A549 (cell line): ENCODE measurements at regions not wholly inside any gene's neighbourhood (a gene's known extent, or its start where the extent isn't known, plus 50 kb on each side); places are given as distances from the start of the nearest gene placed in this dataset.

Experiments
- ATAC-seq, 2 experiments: fragments of 200-7000 bp in 1 of 2; fragments of >200 bp in 1 of 2; cut with Nextera tagmentation in 1 of 2; cut with Tn5 transposase in 1 of 2; 3 replicates each; pipeline versions ENCODE4 v1.8.0 to v1.9.1; 2018 to 2020; ENCODE audit warnings: mild to moderate bottlenecking in 1 of 2, moderate library complexity in 1 of 2
- CTCF ChIA-PET: fragments of 300-600 bp; sonication (Branson Sonifier 250); formaldehyde crosslinking; extraction: SDS; loops from one replicate; lab custom pipeline; 2021; ENCODE audit warnings: antibody characterized with exemption, inconsistent platforms; lab: Yijun Ruan, JAX
- POLR2A ChIA-PET: fragments of 350-600 bp; formaldehyde crosslinking; extraction: SDS; loops from one replicate; lab custom pipeline; 2021; ENCODE audit warnings: antibody characterized with exemption, inconsistent platforms; lab: Yijun Ruan, JAX
- DNase-seq, 2 experiments: peaks; one replicate each; pipeline versions ENCODE4 v3.0.0 to v3.0.0-alpha.2; 2011 to 2016; ENCODE audit warnings: low read depth in 1 of 2, low spot score in 1 of 2
- FAIRE-seq: peaks from 2 replicates; lab custom pipeline; 2011; peaks lifted over from hg19 to GRCh38; lab: Jason Lieb, UNC
- H3K27ac ChIP-seq, 2 experiments: fragments of >200 bp; sonication (Bioruptor Twin); formaldehyde crosslinking; 3 replicates each; pipeline ENCODE4 v1.5.1; 2016 to 2017
- H3K4me1 ChIP-seq: fragments of >200 bp; sonication (Bioruptor Twin); formaldehyde crosslinking; 3 replicates; pipeline ENCODE4 v1.6.1; 2016
- H3K4me2 ChIP-seq: fragments of >200 bp; sonication (Bioruptor Twin); formaldehyde crosslinking; 3 replicates; pipeline ENCODE4 v1.6.1; 2016
- H3K4me3 ChIP-seq: fragments of >200 bp; sonication (Bioruptor Twin); formaldehyde crosslinking; 3 replicates; pipeline ENCODE4 v1.5.1; 2016
- H3K9me3 ChIP-seq: fragments of >200 bp; sonication (Bioruptor Twin); formaldehyde crosslinking; 3 replicates; pipeline ENCODE4 v1.6.1; 2016
- BCL3 ChIP-seq: fragments of >200 bp; sonication (Bioruptor Twin); formaldehyde crosslinking; IDR thresholded peaks from 3 replicates; pipeline ENCODE4 v1.6.1; 2016
- BHLHE40 ChIP-seq: IDR thresholded peaks from 2 replicates; pipeline ENCODE4 v1.6.1; 2012; ENCODE audit warnings: low read depth, low read length, inconsistent platforms
- CBX8 ChIP-seq: fragments of 200-600 bp; sonication (generic); IDR thresholded peaks from 2 replicates; pipeline ENCODE4 v1.6.1; 2016
- E2F6 ChIP-seq: IDR thresholded peaks from 2 replicates; pipeline ENCODE4 v1.6.1; 2012; ENCODE audit warnings: low read depth, borderline replicate concordance
- EHF ChIP-seq: fragments of 250-450 bp; sonication (Bioruptor Pico); IDR thresholded peaks from 2 replicates; pipeline ENCODE4 v1.5.0; 2020; ENCODE audit warnings: mild to moderate bottlenecking
- EP300 ChIP-seq, 2 experiments: fragments of >200 bp; sonication (Bioruptor Twin); formaldehyde crosslinking; IDR thresholded peaks; 2 replicates in 1 of 2; 3 replicates in 1 of 2; pipeline ENCODE4 v1.6.1; 2016 to 2017
- ESRRA ChIP-seq: fragments of 150-350 bp; IDR thresholded peaks from 2 replicates; pipeline ENCODE4 v1.6.1; 2014; ENCODE audit warnings: mild to moderate bottlenecking, low read length, borderline replicate concordance
- FOSB ChIP-seq: fragments of 250-450 bp; sonication (Bioruptor Pico); IDR thresholded peaks from 2 replicates; pipeline ENCODE4 v1.5.0; 2020; ENCODE audit warnings: mild to moderate bottlenecking, moderate library complexity
- FOXS1 ChIP-seq: fragments of 250-450 bp; sonication (Bioruptor Pico); IDR thresholded peaks from 2 replicates; pipeline ENCODE4 v1.5.0; 2020; ENCODE audit warnings: mild to moderate bottlenecking, moderate library complexity
- HMGXB4 ChIP-seq: fragments of 250-450 bp; sonication (Bioruptor Pico); IDR thresholded peaks from 2 replicates; pipeline ENCODE4 v1.5.0; 2021; ENCODE audit warnings: mild to moderate bottlenecking, moderate library complexity, borderline replicate concordance
- HOXA7 ChIP-seq: fragments of 250-450 bp; sonication (Bioruptor Pico); IDR thresholded peaks from 2 replicates; pipeline ENCODE4 v1.5.0; 2020; ENCODE audit warnings: mild to moderate bottlenecking, moderate library complexity
- HOXB5 ChIP-seq: fragments of 250-450 bp; sonication (Bioruptor Pico); IDR thresholded peaks from 2 replicates; pipeline ENCODE4 v1.5.0; 2020; ENCODE audit warnings: mild to moderate bottlenecking, moderate library complexity
- JUN ChIP-seq, 2 experiments: fragments of >200 bp; sonication (Bioruptor Twin); formaldehyde crosslinking; IDR thresholded peaks; 2 replicates in 1 of 2; 3 replicates in 1 of 2; pipeline ENCODE4 v1.6.1; 2016 to 2017
- KDM5A ChIP-seq: fragments of 200-600 bp; sonication (generic); IDR thresholded peaks from 2 replicates; pipeline ENCODE4 v1.6.1; 2016; ENCODE audit warnings: antibody characterized with exemption, mild to moderate bottlenecking
- MAFK ChIP-seq: fragments of 450-650 bp; IDR thresholded peaks from 2 replicates; pipeline ENCODE4 v1.6.1; 2014; ENCODE audit not compliant: partially characterized antibody
- NFE2L2 ChIP-seq: fragments of 150-350 bp; conservative IDR thresholded peaks from 2 replicates; pipeline ENCODE4 v1.6.1; 2014; ENCODE audit warnings: low read length
- PHF8 ChIP-seq: fragments of 200-600 bp; sonication (generic); IDR thresholded peaks from 2 replicates; pipeline ENCODE4 v1.6.1; 2016; ENCODE audit warnings: low read depth, mild to moderate bottlenecking, antibody characterized with exemption, moderate library complexity, borderline replicate concordance
- POLR2A ChIP-seq: IDR thresholded peaks from 2 replicates; pipeline ENCODE4 v1.6.1; 2012; ENCODE audit warnings: mild to moderate bottlenecking, low read length
- POLR2AphosphoS2 ChIP-seq: conservative IDR thresholded peaks from 2 replicates; pipeline ENCODE4 v1.6.1; 2012; ENCODE audit warnings: low read length, improper control_type of control experiment, inconsistent platforms
- RAD21 ChIP-seq, 2 experiments: fragments of >200 bp in 1 of 2; sonication (Bioruptor Twin) in 1 of 2; formaldehyde crosslinking in 1 of 2; IDR thresholded peaks in 1 of 2; conservative IDR thresholded peaks in 1 of 2; 2 replicates in 1 of 2; 3 replicates in 1 of 2; pipeline ENCODE4 v1.6.1; 2012 to 2018; ENCODE audit warnings: inconsistent platforms in 1 of 2
- RARB ChIP-seq: fragments of 250-450 bp; sonication (Bioruptor Pico); IDR thresholded peaks from 2 replicates; pipeline ENCODE4 v1.8.0; 2021; ENCODE audit warnings: mild to moderate bottlenecking, moderate library complexity
- RNF2 ChIP-seq: fragments of 200-600 bp; sonication (generic); IDR thresholded peaks from 2 replicates; pipeline ENCODE4 v1.6.1; 2016; ENCODE audit warnings: low read depth, mild to moderate bottlenecking, antibody characterized with exemption, moderate library complexity, borderline replicate concordance
- TFCP2L1 ChIP-seq: fragments of 250-450 bp; sonication (Bioruptor Pico); IDR thresholded peaks from 2 replicates; pipeline ENCODE4 v1.5.0; 2021; ENCODE audit warnings: mild to moderate bottlenecking
- WGBS: methylation state at CpG from one replicate; pipeline ENCODE4 v1.1.6; 2017; ENCODE audit errors: missing lambda C conversion rate; 5-methylcytosine and 5-hydroxymethylcytosine counted together

- Histone ChIP-seq H3K4me2 (no peak overlapping the region), H3K9me3 (0 out of 3 replicates have a peak, but pooled peaks cover 5% of the 10 kb centered on the region), H3K4me3 (no peak overlapping the region), H3K4me1 (no peaks in the 10 kb centered on the region), H3K27ac (no peak overlapping the region)
- ChIA-PET CTCF (no interaction called here), POLR2A (no interaction called here)
- WGBS: 5% methylated on average over 1 of the region's 1 CpG
- DNase-seq (no peak), FAIRE-seq (no peak), ATAC-seq (no peak)
- TF ChIP-seq BCL3: no peak
- no peak for TF ChIP-seq KDM5A
- TF ChIP-seq FOXS1: no peak
- TF ChIP-seq HOXB5 (CRISPR knock-in tag): no peak
- TF ChIP-seq PHF8: no peak
- TF ChIP-seq BHLHE40: no peak
Measured at GRCh38 chr3:76827701-76828226, 212.1 kb upstream of the ROBO2 start.

GRCh38 chr3:76834657-76835056, 205.2 kb upstream of the ROBO2 start:
- no peak for ATAC-seq
- no peak for DNase-seq
- H3K4me1 ChIP-seq: no peaks in the 10 kb centered on the region
- no peak for FAIRE-seq
- H3K4me3 ChIP-seq: no peak overlapping the region
- POLR2A ChIA-PET: no interaction called here
- CTCF ChIA-PET: no interaction called here
- no peak for TF ChIP-seq CBX8
- H3K9me3 ChIP-seq: 0 out of 3 replicates have a peak, but pooled peaks cover 3% of the 10 kb centered on the region
- no peak overlapping the region for H3K27ac ChIP-seq
- WGBS: 0% methylated on average over 3 of the region's 3 CpGs
- no peak overlapping the region for H3K4me2 ChIP-seq

- Histone ChIP-seq H3K4me2 (no peak overlapping the region), H3K4me1 (no peaks in the 10 kb centered on the region), H3K9me3 (no peaks in the 10 kb centered on the region), H3K4me3 (no peak overlapping the region), H3K27ac (no peak overlapping the region)
- ChIA-PET CTCF (no interaction called here), POLR2A (no interaction called here)
- TF ChIP-seq EP300 (IDR thresholded peaks at IDR 0.05): no peak
- ATAC-seq (no peak), FAIRE-seq (no peak), DNase-seq (no peak)
- WGBS: 8% methylated on average over 4 of the region's 4 CpGs
Measured at GRCh38 chr3:76841747-76842146, 198.2 kb upstream of the ROBO2 start.

GRCh38 chr3:76842216-76842615, 197.7 kb upstream of the ROBO2 start:
- ChIA-PET CTCF (no interaction called here), POLR2A (no interaction called here)
- H3K4me2 ChIP-seq: no peak overlapping the region
- H3K27ac ChIP-seq: no peak overlapping the region
- no peaks in the 10 kb centered on the region for H3K4me1 ChIP-seq
- ATAC-seq (no peak), FAIRE-seq (no peak), DNase-seq (no peak)
- 0% methylated on average over 1 of the region's 1 CpG for WGBS
- H3K9me3 ChIP-seq: no peaks in the 10 kb centered on the region
- TF ChIP-seq RAD21 (conservative IDR thresholded peaks at IDR 0.05 in 1 of 2, IDR thresholded peaks at IDR 0.05 in 1 of 2) (no peak), RNF2 (no peak), POLR2AphosphoS2 (no peak), RARB (CRISPR knock-in tag) (no peak), POLR2A (no peak), HOXA7 (no peak), FOSB (CRISPR knock-in tag) (no peak), JUN (IDR thresholded peaks at IDR 0.05) (no peak), E2F6 (no peak), MAFK (no peak), EHF (no peak), ESRRA (no peak), TFCP2L1 (CRISPR knock-in tag) (no peak), NFE2L2 (no peak), HMGXB4 (CRISPR knock-in tag) (no peak), FOXS1 (no peak)
- TF ChIP-seq, all 56 proteins: peak for 0
- H3K4me3 ChIP-seq: no peak overlapping the region
